ENCODE measurements at regions not wholly inside any gene's neighbourhood (a gene's known extent, or its start where the extent isn't known, plus 50 kb on each side); places are given as distances from the start of the nearest gene placed in this dataset.
A peak's percentile ranks its signal among the peaks of the same experiment; 100 is the strongest.

- DNase-seq = no peak
These were observed 227.7 kb downstream of the BCAT1 start for GRCh38 chr12:24721191-24721590.

DNA sequence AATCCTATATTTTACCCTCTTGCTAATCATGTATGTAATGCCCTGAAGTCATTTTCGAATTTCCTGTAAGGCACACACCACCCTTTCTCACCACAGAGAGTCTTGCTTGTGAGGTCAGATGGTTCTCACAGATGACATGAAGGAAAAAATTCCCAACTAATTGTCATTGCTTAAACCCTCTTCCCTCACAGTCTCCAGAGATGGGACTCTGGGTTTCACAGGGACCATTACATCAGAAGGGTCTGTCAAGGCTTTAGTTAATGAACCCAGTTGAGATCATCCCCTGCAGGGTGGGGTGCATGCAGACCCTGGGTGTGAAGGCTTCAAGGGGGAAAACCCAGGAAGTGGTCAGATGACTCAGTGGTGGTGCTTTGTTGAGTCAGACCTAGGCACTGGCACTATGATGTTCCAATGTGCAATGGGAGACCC is 229.6 kb downstream of the BCAT1 start:
- no peak for DNase-seq

GRCh38 chr12:24718617-24719016 is 230.3 kb downstream of the BCAT1 start:
- no peak for DNase-seq

DNA sequence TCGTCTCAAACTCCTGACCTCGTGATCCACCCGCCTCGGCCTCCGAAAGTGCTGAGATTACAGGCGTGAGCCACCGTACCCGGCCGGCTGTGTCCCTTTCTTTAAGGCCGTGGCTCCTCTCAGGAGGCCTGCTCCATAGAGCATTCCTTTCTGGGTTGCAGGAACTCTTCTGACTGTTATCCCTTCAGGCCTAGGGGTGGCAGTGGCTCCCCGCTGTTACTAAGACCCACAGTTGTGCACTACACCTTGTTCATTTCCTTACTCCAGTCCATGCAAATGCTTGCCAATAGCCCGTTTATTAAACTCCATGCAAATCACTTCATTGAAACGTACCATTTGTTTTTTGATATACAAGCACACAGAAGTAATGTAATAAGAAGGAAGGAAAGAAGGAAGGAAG is 234.7 kb downstream of the BCAT1 start:
- no peak for DNase-seq

DNA sequence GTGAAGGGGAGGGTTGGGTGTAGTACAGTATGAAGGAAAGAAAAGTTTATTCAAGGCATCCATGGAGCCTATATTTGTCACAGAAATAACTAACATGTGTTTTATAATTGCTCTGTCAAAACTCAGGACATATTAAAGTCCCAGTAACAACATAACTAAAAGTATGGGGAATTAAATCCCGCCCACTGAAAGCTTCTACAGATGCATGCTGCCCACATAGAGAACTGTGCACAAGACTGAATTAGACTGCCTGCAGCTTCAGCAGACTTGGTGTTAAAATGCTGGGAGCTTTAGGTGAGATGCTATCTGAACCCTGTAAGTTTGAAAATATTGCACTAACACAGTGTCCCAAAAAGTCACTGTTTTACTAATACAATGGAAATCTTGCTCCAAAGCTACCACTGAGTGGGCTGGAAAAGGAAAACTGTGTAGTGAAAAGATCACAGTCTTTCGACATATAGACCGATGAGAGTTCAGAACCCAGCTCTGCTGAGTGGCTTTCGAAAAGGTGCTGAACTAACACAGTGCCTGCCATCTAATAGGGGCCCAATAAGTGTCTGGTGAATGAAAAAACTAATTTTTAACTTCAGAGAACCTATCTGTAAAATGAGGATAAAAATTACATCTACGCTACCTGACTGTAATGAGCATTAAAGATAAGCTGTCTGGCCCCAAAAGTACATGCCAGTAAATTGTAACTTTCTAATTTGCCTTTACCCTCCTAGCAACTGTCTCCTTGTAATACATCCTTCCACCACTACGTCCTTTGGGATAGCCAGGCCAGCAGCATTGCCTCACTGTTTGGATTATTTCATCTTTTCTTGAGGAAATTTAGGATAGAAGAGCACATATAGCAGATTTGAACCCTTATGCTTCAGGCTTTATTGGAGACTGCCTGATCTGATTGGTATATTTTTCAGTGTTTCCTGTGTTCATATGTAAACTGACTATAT is 237.6 kb downstream of the BCAT1 start:
- no peak for DNase-seq

DNA sequence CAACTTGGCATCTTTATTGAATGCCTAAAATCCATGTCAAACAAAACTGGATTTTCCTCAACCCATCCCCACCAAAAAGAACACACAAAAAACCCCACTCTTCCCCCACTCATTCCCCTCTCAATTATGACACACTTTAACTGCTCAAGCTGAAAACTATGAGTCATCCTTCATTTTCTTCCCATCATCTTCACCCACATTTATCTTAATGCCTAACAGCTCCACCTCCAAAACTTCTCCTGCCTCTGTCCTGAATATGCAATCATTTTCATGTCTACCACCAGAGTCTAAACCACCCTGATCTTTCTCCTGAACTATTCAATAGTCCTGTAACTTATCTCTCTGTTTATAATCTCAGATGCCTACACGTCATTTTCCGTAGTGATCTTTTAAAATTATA is 239.7 kb downstream of the BCAT1 start:
- no peak for DNase-seq

DNA sequence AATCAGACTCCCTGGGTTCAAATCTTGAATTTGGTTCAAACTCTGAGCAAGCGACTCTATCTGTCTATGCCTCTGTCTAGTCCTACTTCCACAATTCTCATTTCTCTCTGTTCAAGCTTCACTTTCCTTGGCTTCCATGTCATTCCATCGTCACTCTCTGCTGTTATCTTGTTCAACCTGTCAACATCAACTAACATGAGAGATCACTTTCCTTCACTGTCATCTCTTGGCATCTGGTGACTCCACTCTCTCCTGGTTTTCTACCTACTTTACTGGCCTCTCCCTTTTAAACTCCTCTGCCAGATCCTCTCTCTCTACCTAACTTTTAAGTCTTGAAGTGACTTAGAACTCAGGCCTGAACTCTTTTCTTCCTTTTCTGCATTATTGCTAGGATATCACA is 240.2 kb downstream of the BCAT1 start:
- no peak for DNase-seq

DNA sequence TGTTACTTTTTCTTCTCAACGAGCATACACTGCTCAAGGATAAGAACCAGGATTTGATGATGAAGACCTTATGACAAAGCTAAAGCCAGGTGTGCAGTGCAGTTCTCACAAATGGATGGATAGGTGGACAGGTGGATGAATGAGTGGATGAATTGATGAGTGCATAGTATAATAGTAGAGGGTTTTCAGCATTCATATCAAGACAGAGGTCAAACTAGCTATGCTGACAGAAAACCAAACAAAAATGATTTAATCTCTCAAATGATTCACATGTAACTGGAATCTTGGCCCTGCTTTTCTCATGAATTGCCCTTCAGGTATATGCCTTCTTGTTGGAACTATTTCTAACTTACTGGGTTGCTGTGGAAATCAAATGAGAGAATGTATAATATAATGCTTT is 240.9 kb downstream of the BCAT1 start:
- DNase-seq = no peak

- no peak for DNase-seq
These were observed 241.6 kb downstream of the BCAT1 start for GRCh38 chr12:24707334-24707733.

DNA sequence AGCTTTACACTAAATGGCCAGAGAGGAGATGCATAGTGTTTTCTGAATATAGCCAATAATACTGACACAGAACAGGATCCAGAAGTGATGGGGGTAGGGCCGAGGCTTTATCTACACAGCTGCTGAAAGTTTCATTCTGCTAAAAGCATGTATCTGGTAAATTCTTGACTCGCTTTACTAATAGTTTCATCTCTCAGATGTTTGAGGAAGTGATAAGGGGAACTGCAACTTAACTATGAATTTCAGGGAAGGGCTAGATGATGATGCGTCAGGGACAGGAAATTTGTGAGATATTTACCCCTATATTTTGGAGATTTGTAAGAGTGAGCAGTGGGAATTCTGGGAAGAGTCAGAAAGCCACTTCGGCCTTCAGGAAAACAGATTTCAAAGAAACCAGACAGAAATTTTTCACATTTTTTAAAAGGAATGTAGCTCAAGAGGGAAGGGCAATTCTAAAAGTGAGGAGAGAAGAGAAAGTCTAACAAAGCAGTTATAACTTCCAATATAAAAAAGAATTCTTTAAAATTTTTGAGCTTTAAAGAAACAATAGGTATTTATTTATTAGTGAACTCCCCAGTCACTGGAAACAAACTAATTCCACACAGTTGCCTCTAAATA is 243.1 kb downstream of the BCAT1 start:
- DNase-seq = no peak

DNA sequence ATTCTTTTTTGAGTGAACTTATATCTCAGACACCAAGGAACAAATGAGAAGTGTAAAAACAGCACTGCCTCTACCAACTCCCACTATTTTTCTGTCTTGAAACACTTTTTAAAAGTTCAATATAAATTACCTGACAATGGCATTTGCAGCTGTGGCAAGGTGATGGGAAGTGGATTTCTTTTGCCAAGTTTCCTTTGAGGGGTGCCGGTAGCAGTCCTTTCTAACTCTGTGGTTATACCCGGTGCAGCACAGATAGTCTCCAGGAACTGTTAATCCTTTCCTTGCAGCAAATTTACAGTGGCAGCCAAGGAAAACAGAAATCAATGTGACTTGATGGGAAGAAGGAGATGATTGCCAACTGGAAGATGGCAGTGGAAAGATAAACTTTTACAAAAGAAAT is 243.7 kb downstream of the BCAT1 start:
- DNase-seq = peak; percentile 40

GRCh38 chr12:24701343-24701742 is 247.6 kb downstream of the BCAT1 start:
- no peak for DNase-seq

DNA sequence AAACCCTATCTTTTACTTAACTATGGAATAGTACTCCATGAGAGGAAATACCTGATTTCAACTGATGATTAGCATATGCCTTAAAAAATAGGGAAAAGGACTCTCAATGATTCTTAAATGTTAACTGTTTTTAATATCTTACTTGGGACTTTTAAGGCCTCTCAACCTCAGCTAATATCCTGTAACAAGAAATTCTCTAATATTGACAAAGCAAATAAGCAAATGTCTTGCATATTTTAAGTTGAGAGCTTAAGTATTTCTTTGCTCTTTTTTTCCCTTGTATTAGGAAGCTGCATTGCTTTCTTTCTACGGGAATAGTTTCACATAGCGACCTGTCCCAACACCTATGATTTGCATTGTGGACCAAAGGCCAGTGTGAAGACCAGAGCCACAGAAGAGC is 249.9 kb downstream of the BCAT1 start:
- no peak for DNase-seq

GRCh38 chr12:24697769-24698168 is 251.1 kb downstream of the BCAT1 start:
- no peak for DNase-seq

GRCh38 chr12:24697295-24697694 is 251.6 kb downstream of the BCAT1 start:
- DNase-seq = no peak

DNA sequence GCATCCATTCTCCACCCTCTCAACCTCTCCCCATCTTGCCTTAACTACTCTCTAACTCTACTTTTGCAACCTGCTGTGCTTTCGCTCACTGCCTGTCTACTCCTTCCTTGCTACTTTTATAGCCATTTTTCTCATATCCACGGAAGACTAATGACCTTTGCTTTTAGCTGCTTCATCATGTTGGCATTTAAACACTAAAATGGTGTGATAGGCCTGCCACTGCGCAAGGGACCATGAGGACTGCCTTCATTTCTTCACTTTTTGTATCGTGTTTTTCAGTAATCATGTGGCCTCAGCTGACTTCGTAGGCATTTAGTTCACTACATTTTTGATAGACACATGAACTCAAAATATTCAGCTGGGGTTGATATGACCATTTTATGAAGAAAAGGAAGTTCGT is 252.1 kb downstream of the BCAT1 start:
- no peak for DNase-seq

- no peak for DNase-seq
These were observed 253.1 kb downstream of the BCAT1 start for GRCh38 chr12:24695657-24696329.

GRCh38 chr12:24695103-24695502 is 253.8 kb downstream of the BCAT1 start:
- no peak for DNase-seq

- DNase-seq = no peak
These were observed 260.3 kb downstream of the BCAT1 start for GRCh38 chr12:24688601-24689000.

- DNase-seq = no peak
These were observed 267.3 kb downstream of the BCAT1 start for GRCh38 chr12:24681570-24681969.

DNA sequence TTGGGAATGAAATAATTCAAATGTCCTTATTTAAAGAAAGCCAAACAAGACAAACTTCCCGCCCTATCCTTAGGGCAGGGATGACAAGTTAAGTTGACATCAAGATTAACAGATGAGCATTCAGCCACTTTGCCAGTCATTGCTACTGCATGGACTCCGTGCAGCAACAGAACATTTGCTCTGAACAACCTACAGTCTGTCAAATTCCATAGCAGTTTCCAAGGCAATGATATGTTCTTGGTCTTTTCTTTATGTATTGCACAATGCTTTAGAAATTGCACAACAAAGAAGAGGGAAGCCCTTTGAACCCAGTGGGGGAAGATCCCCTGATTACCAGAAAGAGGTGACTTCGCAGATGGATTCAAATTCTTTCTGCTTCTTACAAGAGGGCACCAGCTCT is 269.8 kb downstream of the BCAT1 start:
- no peak for DNase-seq

DNA sequence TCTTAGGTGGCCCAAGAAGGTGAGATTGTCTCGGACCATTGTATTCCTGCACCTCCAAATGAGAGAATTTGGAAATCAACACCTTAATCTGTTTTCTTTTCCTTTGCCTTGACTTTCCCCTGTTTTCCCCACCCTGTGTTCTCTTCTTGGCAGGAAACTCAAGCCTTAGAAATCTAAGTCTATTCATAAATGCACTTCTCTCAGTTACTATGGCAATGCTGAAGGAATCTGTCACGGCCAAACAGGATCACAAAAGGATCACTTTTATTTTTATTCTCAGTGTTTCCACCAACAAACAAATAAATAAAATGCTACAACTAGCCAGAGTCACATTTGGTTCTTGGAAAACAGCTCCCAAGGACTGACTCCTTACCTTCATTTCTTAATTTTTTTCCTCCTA is 270.5 kb downstream of the BCAT1 start:
- DNase-seq = no peak

DNA sequence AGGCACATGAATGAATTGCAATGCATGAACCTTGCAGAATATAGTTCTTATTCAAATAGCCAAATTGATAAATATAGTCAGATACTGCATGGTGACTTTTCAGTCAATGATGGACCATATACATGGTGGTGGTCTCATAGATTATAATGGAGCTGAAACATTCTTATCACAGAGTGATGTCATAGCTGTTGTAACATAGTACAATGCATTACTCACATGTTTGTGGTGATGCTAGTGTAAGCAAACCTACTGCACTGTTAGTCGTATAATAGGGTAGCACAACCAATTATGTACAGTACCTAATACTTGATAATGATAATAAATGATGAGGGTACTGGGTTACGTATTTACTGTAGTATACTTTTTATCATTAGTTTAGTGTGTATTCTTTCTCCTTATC is 280.3 kb downstream of the BCAT1 start:
- DNase-seq = no peak
